DMS114 treated with DMSO at 0.1 percent for 48 hours (cell line): ENCODE measurements at regions not wholly inside any gene's neighbourhood (a gene's known extent, or its start where the extent isn't known, plus 50 kb on each side); places are given as distances from the start of the nearest gene placed in this dataset.
"Not testable (repeated sequence)": the region's sequence is repeated elsewhere in the genome, so short reads cannot be mapped to it uniquely, and the experiment has no call there.

Experiments used
- DNase-seq: peaks from one replicate; lab custom pipeline; 2025; ENCODE audit not compliant: unreplicated experiment; lab: John Stamatoyannopoulos, UW

DNA sequence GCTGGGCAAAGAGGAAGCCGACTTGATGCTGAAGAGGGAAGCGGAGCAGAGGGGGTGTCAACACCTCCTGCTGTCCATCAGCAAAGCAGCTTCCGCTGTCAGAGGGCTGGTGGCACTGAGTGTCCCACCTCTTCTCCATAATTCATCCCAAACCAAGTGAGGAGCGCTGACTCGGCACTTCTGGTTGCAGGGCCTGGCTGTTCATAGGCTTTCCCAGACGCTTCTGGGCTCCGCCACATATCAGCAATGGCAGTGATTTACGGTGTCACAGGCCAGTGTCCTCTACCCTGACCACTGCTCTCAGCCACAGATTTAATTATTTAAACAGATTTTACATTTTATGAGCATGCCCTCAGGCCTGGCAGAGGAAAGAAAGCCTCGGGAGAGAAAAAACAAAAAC is 70.1 kb upstream of the TENM4 start:
- DNase-seq, result no peak

DNA sequence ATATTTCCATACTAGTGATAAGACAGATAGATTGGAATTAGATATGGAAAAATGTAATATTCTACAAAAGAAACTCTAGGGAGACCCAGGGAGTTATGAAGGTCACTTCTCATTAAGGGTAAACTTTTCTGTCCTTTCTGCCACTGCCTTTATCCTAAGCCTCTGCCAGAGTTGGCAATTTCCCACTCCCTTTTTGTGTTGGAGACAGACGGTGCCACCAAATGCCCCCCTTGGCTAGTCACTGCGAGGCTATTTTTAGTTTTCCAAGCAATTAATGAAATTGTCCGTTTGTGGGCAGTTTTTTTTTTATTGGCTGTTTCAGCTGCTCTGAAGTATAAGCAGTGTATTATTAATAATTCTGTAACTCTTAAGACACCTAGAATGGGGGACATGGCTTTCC is 67.6 kb upstream of the TENM4 start:
- DNase-seq, result no peak

DNA sequence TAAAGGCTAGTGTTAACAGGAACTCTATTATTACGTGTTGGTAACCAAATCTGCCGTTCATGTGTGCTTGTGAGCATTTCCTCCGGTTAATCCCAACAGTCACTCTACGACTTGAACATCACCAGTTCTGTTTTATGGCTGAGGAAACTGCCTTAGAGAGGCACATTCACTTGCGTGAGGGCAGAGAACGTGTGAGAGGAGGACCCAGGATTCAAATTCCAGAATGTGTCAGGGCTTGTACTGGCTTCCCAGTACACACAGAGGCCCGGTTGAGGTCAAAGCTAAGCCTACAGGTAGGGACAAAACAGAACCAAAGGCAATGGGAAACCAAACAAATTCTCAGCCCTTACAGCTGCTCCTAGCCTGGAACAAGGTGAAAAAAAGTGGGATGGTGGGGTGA is 66.9 kb upstream of the TENM4 start:
- no peak for DNase-seq

DNA sequence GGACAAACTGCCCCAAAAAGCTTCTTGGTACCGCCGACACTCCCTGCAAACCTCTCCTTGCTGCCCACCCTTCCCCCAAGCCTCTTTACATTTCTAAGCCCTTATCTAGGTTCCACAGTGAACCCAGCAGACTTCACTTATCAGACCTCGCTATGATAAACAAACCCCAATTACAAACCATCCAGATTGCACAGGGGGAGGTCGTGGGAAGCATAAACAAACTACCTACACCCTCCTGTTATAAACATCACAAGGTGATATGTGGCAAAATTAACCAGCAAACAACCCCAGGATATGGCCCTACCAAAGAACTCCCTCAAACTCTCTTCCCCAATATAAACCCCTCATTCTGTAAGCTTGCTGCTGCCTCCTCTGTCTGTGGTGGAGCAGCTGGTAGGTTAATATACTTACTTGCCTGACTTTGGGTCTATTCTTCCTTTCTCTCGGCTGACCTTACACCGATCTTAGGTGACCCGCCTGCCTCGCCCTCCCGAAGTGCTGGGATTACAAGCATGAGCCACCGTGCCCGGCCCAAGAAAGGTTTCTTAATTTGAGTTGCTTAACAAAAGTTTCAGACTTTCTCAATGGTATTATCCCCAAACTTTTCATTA is 66.0 kb upstream of the TENM4 start:
- DNase-seq, result no peak

DNA sequence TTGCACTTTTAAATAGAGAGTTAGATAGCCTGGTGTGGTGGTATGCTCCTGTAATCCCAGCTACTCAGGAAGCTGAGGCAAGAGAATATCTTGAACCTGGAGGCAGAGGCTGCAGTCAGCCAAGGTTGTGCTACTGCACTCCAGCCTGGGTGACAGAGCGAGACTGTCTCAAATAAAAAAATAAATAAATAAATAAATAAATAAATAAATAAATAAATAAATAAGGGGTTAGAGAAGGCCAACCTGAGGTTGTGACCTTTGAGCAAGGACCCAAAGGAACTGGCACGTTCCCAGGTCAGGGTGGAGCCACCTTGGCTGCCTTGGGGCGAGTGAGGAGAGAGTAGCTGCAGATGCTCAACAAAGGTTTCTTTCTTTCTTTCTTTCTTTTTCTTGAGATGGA is 65.3 kb upstream of the TENM4 start:
- DNase-seq, result no peak

DNA sequence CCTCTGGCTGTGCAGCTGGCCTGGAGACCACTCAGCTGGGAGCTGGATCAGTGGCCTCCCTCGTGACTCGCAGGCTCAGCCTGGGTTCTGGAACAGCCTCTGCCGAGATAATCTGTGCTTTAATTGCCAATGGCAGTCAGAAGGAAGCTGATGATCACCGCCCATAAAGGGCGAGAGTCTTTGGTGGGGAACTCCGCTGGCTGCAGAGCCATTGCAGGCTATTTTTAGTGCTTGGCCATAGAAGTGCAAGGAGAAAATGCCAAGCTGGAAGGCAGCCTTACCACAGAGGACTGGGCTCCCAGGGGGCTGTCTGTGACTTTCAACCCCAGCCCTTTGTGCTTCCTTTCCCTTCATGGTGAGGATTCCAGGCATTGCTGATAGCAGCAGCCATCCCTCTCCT is 62.2 kb upstream of the TENM4 start:
- no peak for DNase-seq

DNA sequence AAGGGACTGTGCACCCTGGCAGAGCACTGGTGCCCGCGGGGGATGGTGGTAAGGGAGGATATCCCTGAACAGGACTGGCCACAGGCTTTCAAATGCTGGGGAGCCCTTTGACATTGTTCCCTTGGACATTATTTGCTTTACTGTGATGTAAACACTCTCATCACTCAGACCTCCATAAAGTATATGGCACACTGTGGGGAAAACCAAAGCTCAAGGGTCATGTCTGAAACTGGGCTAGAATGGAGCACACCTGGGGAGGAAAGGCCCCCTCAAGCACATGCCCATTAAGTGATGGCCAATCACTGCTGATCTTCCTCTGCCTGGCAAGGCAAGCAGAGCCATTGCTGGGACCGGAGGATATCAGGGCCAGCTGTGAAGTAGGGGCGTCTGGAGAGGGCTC is 60.9 kb upstream of the TENM4 start:
- no peak for DNase-seq

DNA sequence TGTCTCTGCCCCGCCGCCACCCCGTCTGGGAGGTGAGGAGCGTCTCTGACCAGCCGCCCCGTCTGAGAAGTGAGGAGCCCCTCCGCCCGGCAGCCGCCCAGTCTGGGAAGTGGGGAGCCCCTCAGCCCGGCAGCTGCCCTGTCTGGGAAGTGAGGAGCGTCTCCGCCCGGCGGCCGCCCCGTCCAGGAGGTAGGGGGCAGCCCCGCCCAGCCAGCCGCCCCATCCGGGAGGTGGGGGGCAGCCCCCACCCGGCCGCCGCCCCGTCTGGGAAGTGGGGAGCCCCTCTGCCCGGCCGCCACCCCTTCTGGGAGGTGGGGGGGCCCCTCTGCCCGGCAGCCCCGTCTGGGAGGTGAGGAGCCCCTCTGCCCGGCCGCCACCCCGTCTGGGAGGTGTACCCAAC is 59.1 kb upstream of the TENM4 start:
- not testable (repeated sequence) for DNase-seq

DNA sequence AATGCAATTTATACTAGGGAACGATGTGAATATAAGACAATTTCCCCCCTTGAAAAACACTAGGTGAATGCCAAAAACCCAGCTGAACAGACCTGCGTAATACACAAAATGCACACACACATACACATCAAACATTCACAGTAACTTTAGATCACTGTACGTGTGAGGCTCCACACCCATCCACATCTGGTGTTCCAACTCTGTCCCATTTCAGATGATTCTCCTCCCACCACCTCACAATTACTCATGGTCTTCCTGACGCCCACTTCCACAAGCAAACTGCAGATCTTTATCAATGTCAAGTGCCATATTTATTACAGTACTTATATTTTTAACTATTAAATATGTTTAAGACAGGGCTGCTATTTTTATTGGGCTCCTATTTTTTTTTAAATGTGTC is 57.8 kb upstream of the TENM4 start:
- DNase-seq, result no peak

DNA sequence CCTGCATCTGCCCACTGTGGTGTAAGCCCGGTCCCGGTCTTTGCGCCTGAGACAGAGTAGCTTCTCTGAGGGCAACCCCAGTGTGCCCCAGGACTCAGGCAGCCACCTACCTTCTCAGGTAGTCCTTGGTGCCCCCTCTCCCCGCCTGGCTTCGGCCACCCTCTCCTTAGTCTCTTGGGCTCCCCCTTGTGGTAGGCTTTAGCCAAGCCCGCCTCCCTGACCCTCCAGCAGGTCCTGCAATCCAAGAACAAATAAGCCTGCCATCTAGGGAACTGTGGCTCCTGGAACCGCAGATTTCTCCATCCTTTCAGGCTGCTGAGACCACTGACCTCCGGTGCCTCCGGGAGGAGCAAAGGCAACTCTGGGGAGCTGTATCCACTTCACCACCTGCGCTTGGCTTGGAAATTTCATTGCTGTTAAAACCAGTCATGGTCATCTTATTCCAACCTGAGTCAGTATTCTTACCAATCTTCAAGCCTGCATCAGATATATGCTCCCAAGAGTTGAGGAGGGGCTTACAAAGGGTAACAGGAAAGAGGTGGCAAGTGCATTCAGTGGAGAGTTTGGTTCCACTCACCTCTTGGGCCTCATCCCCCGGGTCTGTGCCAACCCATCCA is 52.8 kb upstream of the TENM4 start:
- DNase-seq, result peak; percentile 4

DNA sequence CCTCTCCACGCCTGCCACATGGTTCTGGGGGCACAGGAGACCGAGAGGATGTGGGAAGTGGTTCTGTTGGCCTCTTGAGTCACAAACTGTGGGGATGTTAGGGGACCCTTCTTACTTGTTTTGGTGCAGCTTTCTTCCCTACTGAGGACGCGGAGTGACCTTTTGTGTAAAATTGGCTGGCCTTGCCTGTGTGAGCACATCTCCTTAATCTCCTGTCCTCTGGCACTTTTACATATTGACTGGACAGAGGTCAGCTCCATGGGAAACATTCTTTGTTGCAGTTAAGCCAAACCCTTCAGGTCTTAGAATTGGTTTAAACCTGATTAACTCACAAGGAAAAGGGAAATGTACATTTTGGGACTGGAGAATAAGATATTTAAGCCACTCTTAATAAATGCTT is 51.2 kb upstream of the TENM4 start:
- no peak for DNase-seq
